Lung microvascular endothelial cell (primary cell): ENCODE measurements at regions not wholly inside any gene's neighbourhood (a gene's known extent, or its start where the extent isn't known, plus 50 kb on each side); places are given as distances from the start of the nearest gene placed in this dataset.
A peak's percentile ranks its signal among the peaks of the same experiment; 100 is the strongest.
"Not testable (repeated sequence)": the region's sequence is repeated elsewhere in the genome, so short reads cannot be mapped to it uniquely, and the experiment has no call there.

Source experiments
- DNase-seq, 2 donors: peaks; one replicate each; pipeline versions ENCODE4 v3.0.0 to v3.0.0-alpha.2; 2010; ENCODE audit warnings: low read depth in 2 of 2

GRCh38 chr2:14018620-14019019 lies 613.9 kb upstream of the LRATD1 start:
- DNase-seq, result no peak

- no peak for DNase-seq
These were observed 609.0 kb upstream of the LRATD1 start for GRCh38 chr2:14023558-14023957.

GRCh38 chr2:14039134-14039533 lies 593.4 kb upstream of the LRATD1 start:
- DNase-seq, result no peak

- DNase-seq, result no peak
These were observed 585.0 kb upstream of the LRATD1 start for GRCh38 chr2:14047491-14047890.

GRCh38 chr2:14051401-14051800 lies 581.1 kb upstream of the LRATD1 start:
- DNase-seq, result no peak

GRCh38 chr2:14053105-14053504 lies 579.4 kb upstream of the LRATD1 start:
- DNase-seq, result no peak

GRCh38 chr2:14064346-14064745 lies 568.2 kb upstream of the LRATD1 start:
- DNase-seq, result no peak

GRCh38 chr2:14072338-14072737 lies 560.2 kb upstream of the LRATD1 start:
- DNase-seq, result no peak

- DNase-seq, result no peak
These were observed 557.8 kb upstream of the LRATD1 start for GRCh38 chr2:14074691-14075090.

- DNase-seq, result no peak
These were observed 552.9 kb upstream of the LRATD1 start for GRCh38 chr2:14079576-14079975.

- DNase-seq, result peak in 1 of 2 donors; percentile 67
These were observed 551.0 kb upstream of the LRATD1 start for GRCh38 chr2:14081521-14081920.

GRCh38 chr2:14082640-14083039 lies 549.9 kb upstream of the LRATD1 start:
- no peak for DNase-seq

- peak in 1 of 2 donors; percentile 65 for DNase-seq
These were observed 537.9 kb upstream of the LRATD1 start for GRCh38 chr2:14094592-14094991.

GRCh38 chr2:14099101-14099500 lies 533.4 kb upstream of the LRATD1 start:
- DNase-seq, result not testable (repeated sequence)

GRCh38 chr2:14114275-14114674 lies 518.2 kb upstream of the LRATD1 start:
- no peak for DNase-seq

- DNase-seq, result no peak
These were observed 512.1 kb upstream of the LRATD1 start for GRCh38 chr2:14120376-14120775.

- DNase-seq, result no peak
These were observed 508.9 kb upstream of the LRATD1 start for GRCh38 chr2:14123436-14124103.

- no peak for DNase-seq
These were observed 506.8 kb upstream of the LRATD1 start for GRCh38 chr2:14125624-14126293.

- DNase-seq, result no peak
These were observed 505.7 kb upstream of the LRATD1 start for GRCh38 chr2:14126846-14127245.

- DNase-seq, result no peak
These were observed 504.8 kb upstream of the LRATD1 start for GRCh38 chr2:14127765-14128164.

- no peak for DNase-seq
These were observed 500.1 kb upstream of the LRATD1 start for GRCh38 chr2:14132386-14132785.

GRCh38 chr2:14134771-14135170 lies 497.7 kb upstream of the LRATD1 start:
- DNase-seq, result no peak

- no peak for DNase-seq
These were observed 496.5 kb upstream of the LRATD1 start for GRCh38 chr2:14136030-14136429.
